Stimulated activated naive CD8-positive, alpha-beta T cell treated with anti-CD3 and anti-CD28 coated beads, Interleukin-15, Interleukin-2, amounts not matched to agents 100 U/mL and 50 U/mL, for 24 hours (primary cell): ENCODE measurements at regions not wholly inside any gene's neighbourhood (a gene's known extent, or its start where the extent isn't known, plus 50 kb on each side); places are given as distances from the start of the nearest gene placed in this dataset.
"Not testable (repeated sequence)": the region's sequence is repeated elsewhere in the genome, so short reads cannot be mapped to it uniquely, and the experiment has no call there.

Experiments used
- ATAC-seq: fragments of 150-1000 bp; cut with Tn5 transposase; one replicate; pipeline ENCODE4 v1.10.0; 2021
- DNase-seq: peaks from one replicate; pipeline ENCODE4 v3.0.0; 2021

DNA sequence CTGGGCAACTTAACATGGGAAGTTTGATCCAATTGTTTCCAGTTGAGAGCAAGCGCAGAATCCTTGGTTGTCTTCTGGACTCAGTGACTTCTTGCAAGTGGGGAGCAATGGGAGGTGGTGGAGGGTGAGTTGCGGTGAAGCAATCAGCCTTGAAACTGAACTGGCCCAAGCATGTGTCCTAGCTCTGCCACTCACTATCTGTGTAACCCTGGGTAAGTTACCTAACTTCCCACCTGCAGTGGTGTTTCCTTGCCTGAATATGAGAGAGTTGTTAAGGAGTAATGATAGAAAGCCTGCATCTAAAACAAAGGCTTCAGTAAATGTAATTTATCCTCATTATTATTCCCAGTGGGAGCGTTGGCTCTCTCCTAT is 132.5 kb upstream of the NFIA start:
- DNase-seq, result no peak
- ATAC-seq, result no peak

DNA sequence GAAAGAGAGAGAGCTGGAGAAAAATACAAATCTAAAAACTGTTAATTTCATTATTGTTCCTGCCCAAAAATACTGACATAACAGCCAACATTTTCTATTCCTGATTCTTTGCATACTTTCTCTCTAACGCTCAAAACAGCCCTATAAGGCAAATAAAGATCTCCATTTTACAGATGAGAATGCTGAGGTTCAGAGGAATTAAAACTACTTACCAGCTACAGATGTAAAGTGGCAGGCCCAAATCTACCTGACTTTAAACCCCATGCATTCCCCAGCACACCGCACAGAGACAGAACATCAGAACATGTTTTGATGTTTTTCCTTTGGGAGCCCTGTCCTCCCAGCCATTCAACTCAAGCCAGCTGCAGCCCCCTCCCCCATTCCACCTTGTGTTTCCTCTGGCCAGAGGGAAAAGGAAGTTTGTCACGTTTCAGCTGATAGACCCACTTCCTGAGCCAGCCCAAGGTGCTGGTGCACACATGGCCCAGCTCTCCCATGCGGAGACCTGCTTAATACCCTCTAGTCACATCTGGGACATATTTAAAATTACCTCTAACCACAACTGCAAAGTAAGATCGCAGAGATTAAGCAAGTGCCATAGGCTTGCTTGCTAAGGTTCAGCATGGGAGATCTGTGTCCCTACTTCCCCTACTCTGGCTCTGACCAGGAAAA is 133.1 kb upstream of the NFIA start:
- DNase-seq (no peak), ATAC-seq (no peak)

DNA sequence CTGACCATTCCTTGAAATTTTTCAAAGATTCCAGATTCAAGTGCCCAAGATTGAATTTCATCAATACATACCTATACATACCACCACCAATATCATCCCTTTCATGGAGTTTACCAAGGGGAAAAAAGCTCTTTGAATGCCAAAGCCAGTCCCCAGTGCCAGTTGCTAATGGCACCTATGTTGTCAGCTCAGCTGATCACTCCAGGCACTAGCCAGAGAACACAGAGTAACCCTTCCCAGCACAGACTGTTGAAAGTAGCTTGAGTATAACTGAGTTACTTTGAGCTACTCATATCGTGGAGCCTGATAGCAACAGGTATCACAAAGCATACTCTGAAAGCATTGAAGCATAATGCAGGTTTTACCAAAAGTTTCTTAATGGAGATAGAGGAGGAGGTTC is 133.9 kb upstream of the NFIA start:
- DNase-seq (no peak), ATAC-seq (no peak)

DNA sequence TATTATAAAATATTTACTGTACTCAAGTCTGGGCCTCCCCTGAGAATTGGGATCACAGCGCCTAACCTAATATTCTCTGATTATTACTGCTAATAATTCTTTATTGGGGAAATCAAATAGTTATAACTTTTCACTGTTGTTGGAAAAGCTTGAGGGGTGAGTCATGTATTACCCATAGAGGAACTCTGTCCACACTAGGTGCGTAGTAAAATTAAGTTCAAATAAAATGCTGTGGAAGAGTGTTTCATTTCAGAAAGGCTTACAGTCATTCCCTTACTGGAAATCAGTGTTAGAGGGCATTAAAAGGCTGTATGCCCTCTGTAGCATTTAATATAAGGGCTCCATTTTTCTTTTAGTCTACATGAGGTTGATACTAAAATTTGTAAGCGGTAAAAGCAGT is 135.0 kb upstream of the NFIA start:
- ATAC-seq (no peak), DNase-seq (no peak)

DNA sequence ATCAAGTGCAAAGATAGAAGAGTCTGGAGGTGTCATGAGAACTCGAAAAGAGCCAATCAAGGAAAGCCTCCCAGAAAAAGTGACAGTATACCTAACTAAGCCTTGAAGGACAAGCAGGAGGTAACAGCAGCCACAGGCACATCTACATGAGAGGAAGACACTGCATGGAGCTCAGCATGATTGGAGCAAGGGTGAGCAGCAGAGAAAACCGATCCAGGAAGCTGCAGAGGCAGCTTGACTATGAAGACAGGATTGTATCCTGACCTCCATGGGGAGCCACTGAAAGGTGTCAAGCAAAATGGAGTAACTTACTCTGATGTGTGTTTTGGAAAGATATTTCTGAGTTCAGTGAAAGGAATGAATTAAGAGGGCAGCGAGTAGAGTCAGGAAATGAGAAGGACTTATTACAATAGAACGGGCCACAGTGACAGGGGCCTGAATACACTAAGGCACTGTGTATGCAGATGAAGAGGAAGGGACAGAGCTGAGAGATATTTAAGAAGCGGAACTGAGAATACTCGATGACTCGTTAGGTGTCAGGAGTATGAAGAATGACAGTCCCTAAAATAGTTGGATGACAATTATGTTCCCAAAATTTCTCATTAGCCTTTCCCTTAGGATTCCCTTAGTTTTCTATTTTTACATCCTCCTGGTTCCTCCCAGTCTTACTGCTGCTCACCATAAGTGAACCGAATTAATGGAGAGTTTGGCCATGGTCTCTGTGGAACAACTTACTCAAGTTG is 139.3 kb upstream of the NFIA start:
- no peak for ATAC-seq
- no peak for DNase-seq

DNA sequence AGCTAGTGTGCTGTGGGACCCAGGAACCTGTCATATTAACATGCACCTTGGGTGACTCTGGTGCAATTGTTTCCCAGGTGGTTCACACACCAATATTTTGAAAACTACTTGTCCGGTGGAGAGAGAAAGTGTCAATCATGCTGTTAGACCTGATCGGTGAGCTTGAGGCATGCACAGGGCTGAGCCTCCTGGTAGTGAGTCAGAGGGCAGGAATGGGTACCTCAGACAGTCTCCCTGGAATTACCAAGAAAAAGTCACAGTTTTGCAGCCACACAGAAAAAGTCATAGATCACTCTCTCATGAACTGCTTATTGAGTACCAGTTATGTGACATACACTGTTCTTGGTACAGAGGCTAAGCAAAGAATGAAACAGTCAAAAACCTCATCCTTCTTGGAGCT is 140.1 kb upstream of the NFIA start:
- DNase-seq, result no peak
- ATAC-seq, result no peak

DNA sequence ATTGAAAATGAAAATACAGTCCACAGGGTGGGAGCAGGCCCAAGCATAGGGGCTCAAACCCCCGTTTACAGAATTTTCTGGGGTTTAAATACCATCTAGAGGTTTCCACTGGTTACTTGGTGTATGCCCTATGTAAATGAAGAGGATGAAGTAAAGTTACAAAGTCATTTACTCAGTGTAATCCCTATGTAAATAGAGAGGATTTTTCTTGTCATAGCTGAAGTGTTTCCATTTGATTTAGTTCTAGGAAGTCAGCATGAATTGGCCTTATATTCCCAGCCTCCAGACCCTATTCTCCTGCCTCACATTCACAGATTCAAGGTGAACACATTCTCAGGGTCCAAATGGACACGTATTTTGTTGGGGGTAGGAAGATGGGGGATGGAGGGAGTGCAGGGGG is 141.7 kb upstream of the NFIA start:
- not testable (repeated sequence) for DNase-seq, ATAC-seq

DNA sequence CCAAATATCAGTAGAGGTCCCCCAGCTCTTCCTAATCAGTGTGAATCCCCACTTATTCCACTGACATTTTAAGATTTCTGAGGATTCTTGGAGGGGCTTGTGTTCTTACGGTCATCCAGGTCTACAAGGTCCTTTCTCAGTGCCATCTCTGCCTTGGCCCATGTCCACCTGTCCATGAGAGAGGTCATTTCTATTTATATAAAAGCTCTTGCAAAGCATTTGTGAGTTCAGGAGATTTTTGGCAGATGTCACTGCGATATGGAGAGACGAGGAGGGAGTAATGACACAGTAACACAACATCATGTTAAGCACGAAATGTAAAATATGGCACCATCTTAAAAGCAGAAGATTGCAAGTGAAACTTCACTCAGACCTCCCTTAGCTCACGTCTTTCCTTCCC is 144.6 kb upstream of the NFIA start:
- no peak for ATAC-seq
- DNase-seq, result no peak

DNA sequence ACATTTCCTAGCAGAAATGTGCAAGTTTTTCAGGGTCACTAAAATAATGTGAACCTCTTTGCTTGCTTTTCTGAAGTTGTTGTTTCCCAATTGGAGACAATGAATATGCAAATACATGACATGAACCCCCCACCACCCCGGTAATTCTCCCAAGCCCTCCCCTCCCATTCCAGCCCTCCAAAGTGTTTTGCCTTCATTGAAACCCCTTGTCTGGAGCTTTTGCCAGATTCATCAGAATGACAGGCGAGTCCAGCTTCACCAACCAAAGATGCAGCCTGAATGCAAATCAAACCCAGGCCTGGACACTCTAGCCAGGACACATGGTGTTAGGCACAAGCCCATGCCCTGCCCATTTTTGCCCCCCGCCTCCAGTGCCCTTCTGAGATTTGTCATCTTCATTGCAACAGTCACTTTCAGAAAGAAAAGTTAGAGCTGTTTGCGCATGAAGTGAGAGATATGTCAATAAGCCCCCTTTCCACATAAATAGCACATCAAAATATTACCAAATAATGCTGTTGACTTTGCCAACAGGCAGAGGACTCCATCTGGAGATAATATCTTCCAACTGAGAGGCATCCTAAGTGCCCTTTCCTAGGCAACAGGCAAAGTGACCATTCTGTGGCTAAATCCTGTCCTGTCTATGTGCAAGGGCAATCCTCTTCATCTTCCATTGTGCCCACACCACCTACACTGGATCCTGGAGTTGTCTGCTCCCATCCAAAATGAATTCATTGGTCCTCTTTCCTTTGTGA is 145.6 kb upstream of the NFIA start:
- no peak for DNase-seq
- ATAC-seq, result no peak

DNA sequence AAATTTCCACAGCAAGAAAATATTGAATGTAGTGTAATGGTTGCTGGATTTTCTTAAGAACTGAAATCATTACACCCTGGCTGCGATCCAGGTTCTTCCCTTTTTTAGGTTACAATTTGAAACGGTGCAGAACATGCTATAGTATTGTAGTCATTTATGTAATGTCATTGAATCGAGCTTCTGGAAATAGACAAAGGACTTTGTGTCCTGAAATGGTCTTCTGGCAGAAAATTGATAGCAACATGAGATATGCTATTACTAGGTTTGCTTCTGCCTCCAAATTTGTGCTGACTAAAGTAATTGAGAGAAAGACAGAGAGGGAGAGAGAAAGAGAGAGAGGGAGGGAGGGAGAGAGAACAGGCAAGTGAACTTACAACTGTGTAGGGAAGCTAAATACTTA is 146.2 kb upstream of the NFIA start:
- DNase-seq, result no peak

DNA sequence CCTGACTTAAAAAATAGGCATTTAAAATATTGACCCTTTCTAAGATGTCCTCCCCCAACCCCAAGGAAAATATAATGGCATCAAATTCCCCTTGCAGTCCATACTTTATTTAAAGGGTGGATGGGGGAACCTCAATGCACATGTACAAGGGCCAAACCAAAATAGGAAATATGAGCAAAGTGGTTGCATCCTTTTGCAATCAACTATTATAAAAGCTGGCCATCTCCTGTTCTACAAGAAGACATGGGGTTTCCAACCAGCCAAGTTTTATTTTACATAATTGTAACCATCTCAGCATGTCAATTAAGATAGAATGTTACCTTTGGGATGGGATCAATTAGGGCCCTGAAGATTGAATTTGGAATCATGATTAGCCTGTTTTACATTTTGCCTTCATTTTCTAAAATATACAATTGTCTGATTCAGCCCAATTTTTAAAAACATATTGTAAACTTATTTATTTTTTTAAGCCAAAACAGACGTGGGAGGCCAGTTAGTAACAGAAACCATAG is 146.7 kb upstream of the NFIA start:
- DNase-seq (no peak), ATAC-seq (no peak)

More for the DNA sequence above, 146.2 kb upstream of the NFIA start:
- ATAC-seq, result no peak

DNA sequence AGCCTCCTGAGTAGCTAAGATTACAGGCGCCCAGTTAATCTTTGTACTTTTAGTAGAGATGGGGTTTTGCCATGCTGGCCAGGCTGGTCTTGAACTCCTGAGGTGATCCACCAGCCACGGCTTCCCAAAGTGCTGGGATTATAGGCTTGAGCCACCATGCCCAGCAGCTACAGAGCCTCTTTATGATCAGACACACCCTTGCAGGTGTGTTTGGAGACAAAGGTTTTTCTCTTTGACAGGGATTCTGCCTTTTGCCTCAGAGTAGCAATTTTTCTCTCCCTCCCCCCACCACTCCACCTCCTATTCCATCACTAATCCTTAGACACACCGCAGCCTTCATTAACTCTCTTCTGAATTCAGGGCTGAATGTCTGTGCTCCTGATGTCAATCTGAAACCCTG is 152.2 kb upstream of the NFIA start:
- no peak for ATAC-seq
- DNase-seq, result no peak

DNA sequence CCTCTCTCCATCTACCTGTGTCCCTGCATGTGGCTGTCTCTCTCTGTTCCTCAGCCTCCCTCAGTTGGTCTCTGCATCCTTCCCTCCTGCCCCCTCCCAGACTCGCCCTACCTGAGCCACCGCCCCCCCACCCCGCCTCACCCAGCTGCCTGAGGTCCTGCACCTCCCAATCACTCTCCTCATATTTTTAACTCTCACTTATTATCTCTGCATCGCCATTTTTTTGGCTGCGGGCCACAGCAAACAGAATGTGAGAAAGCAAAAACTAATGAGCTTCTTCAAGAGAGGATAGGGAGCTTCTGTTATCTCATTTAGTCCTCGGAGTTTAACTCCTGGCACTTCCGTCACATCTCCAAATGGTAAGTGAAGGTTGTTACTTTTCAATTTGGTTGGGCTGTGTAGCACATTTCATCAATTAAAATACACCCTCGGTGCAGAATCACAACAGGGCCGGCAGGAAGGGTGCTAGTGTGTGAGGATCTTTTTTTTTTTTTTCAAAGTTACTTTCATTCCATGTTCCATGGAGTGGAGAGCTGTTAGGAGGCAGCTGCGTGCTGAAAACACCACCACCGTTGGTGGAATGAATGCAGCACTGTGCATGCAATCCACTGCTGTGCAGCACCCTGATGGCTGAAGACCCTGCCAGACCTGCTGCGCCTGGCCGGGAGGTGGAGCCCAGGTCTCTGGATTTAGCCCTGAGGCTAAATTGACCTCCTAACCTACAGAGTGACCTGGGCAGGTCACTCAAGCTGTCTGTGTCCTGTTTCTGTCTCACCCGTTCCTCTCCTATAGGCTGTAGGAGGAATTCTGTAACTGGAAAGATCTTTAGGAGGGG is 157.2 kb upstream of the NFIA start:
- DNase-seq, result no peak
- ATAC-seq, result no peak

DNA sequence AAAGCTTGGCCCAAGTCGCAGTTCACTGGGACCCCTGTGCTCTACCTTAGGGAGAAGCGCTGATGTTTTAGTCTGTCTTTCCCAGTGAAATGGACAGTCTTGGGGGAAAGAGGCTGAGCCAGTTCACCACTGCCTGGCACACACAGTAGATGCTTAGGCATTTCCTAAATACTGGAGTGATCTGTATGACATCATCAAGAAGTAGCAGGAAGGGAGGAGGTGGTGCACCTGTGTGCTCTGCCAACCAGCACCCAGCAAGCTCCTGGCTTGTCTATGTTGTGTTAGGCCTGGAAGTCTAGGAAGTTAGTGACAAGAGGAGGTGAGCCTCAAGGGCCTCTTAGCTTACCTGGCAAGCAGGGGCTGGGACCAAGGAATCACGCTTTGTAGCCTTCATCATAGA is 158.2 kb upstream of the NFIA start:
- DNase-seq, result no peak
- no peak for ATAC-seq

DNA sequence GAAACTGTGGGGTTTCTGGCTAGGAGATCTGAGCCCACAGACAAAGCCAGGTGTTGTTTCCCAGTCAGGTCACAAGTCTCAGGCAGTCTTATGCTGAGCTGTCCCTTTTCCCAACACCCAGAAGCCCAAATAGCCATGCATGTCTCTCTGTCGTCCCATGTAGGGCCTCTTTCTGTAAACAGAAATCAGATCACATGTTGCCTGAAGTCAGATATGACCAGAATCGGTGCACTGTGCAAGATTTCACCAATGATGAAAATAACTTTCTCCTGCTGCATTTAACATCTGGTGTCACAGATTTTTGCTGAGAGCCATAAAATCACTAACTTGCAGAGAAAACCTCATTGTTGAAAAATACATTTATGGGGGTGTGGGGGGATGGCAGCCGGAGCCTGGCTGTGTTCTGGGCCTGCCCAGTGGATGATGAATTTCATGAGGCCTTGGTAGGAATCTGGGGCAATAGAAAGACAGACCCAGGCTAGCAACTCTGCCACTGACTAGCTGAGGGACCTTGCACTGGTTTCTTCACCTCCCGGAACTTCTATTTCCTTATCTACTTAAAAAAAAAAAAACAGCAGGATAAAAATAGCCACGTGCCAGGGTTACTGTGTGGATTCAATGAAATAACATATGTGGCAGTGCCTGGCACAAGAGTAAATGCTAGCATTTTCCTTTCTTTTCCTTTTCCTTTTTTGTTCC is 158.8 kb upstream of the NFIA start:
- DNase-seq (no peak), ATAC-seq (no peak)

DNA sequence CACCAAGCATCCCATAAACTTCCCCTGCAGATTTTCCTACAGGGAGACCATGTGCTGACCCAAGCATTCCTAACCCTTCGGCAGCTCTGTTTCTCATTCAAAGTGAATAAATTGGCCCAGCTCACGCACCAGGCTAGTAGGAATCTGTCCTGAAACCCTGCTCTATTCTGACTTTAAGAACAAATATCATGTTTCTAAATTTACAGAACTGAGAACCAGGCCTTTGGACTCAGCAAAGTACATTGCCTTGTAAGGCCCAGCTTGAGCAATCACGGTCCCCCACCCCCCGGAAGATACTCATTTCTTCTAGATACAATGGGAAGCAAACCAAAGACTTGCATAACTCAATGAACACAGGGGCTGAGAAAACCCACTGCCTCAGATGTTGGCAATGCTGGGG is 160.1 kb upstream of the NFIA start:
- no peak for ATAC-seq
- no peak for DNase-seq

DNA sequence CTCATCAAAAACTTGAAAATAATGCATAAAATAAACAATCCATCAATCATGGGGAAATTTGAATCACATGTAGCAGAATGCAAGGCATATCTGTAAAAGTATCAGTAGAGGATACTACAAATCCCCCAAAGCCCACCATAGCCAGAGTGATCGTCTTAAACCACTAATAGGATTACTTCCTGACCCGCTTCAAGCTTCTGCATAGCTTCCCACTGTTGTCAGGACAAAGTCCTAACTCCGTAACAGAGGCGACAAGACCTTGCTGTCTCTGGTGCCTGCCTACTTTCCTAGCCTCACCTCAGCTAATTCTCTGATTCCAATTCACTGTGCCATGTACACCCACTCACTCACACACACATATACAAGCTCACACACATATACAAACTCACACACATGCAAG is 161.2 kb upstream of the NFIA start:
- ATAC-seq, result no peak
- no peak for DNase-seq

DNA sequence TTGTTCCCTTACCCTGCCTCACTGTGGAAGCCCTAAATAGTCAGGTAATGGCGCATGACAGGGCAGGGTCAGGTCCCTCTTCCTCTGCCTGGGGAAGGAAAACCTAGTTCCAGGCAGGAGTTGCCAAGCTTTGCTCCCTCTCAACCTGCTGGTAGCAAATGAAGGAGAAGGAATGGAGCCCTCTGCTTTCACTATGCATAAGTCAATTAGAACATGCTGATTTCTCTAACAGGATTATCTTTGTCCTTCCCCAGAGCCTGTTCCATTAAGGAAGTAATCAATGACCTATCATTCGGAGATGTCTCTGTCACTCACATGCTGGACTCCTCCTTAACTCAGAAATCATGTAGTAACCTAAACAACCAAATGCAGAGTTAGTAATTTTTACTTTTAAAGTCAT is 161.8 kb upstream of the NFIA start:
- ATAC-seq, result no peak
- DNase-seq, result no peak

DNA sequence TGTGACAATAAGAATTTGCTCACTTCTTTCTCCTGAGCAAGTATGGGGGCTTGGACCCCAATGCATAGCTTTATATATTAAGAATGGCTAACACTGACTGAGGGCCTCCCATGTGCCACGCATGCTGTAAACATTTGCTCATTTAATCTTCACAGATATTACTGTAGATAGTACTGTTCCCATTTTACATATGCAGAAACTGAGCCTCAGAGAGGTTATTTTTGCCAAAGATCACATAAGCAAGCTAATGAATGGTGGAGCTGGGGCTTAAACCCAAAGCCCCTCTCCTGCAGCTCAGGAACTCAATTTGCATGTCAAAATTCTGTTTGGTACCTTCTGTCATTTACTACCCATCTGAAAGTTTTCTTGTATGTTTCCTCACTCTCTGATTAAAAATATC is 163.5 kb upstream of the NFIA start:
- ATAC-seq (no peak), DNase-seq (no peak)

DNA sequence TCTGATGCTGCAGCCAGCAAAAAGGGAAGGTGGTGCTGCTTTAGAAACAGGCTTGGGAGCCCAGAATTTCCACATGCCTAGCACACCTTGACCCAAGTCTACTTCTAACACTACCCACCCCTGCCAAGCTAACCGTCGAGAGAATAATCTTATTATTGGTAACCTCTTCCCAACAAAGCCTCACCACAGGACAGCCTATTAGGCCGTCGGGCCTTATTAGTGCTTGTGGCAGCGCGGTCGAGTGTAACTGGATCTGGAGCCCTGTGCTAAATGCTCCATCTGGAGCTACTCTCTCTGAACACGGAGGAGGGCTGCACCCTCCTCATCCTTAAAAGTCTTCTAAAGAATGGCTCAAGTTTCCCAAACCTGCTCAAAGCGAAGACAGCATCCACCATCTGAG is 165.5 kb upstream of the NFIA start:
- ATAC-seq (no peak), DNase-seq (no peak)

DNA sequence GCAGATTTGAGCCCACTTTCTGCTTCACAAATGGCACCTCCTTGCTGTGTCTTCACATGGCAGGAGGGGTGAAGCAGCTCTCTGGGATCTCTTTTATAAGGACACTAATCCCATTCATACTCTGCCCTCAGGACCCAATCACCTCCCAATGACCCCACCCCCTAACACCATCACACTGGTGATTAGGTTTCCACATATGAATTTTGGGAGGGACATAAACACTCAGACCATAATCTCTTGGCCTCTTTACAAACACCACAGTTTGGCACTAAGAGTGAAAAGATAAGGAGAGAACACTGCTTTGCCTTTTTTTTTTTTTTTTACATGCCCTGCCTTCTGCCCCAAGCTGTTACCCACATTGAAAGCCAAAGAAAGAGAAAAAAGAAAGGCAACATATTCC is 166.2 kb upstream of the NFIA start:
- DNase-seq (no peak), ATAC-seq (no peak)

DNA sequence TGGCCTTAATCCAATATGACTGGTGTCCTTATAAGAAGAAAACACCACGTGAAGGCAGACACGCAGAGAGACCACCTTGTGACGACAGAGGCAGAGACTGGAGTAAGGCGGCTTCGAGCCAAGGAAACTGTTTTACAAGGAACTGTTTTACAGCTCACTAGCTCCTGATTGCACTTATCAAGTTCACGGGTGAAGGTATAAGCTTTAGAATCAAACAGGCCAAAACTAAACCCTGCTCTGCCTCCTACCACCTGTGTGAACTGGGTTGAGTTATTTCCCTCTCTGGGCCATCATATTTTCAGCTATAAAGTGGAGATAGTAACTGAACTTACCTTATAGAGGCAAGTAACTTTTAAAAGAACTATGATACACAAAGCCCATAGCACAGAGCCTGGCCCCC is 166.9 kb upstream of the NFIA start:
- DNase-seq (no peak), ATAC-seq (no peak)
